Neural crest cell (in vitro differentiated cells): ENCODE measurements at regions not wholly inside any gene's neighbourhood (a gene's known extent, or its start where the extent isn't known, plus 50 kb on each side); places are given as distances from the start of the nearest gene placed in this dataset.

Source experiments
- DNase-seq: peaks from one replicate; pipeline ENCODE4 v3.0.0; 2021; ENCODE audit warnings: low read depth, mixed read lengths, low spot score
- H3K27ac Mint-ChIP-seq: one replicate; pipeline ENCODE4 v1.8.0; 2021; ENCODE audit warnings: mild to moderate bottlenecking, mixed read lengths; ENCODE audit not compliant: unreplicated experiment
- H3K27me3 Mint-ChIP-seq: 2 replicates; pipeline ENCODE4 v1.8.0; 2021; ENCODE audit warnings: low read depth, mild to moderate bottlenecking, mixed read lengths
- H3K36me3 Mint-ChIP-seq: 2 replicates; pipeline ENCODE4 v1.8.0; 2021; ENCODE audit warnings: low read depth, mild to moderate bottlenecking, mixed read lengths
- H3K4me1 Mint-ChIP-seq: 2 replicates; pipeline ENCODE4 v1.8.0; 2021; ENCODE audit warnings: mixed read lengths
- H3K4me3 Mint-ChIP-seq: one replicate; pipeline ENCODE4 v1.8.0; 2021; ENCODE audit warnings: mild to moderate bottlenecking, mixed read lengths
- H3K9me3 Mint-ChIP-seq: 2 replicates; pipeline ENCODE4 v1.8.0; 2021; ENCODE audit warnings: mixed read lengths
- CTCF ChIP-seq: fragments of 200-600 bp; sonication (generic); conservative IDR thresholded peaks from 2 replicates; pipeline ENCODE4 v1.5.0; 2021; ENCODE audit warnings: antibody characterized with exemption, mild to moderate bottlenecking

DNA sequence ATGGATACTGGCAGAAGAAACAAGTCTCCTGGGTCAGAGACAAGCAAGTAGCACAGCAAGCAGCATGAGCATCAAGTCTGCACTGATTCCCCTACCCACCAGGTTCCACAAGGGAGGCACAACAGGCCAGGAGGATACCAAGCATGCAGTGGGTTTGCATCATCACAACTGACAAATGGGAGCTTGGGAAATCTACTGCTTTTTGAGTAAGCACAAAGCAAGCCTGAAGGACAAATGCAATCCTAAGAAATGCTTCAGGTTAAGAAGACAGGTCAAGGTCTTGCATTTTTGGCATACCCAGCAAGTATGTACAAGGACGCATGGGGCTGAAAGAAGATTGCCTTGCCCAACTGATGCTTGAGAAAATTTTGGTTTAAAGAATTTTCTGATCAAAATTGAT is 279.6 kb downstream of the PDGFC start:
- H3K36me3 Mint-ChIP-seq, result no peaks in the 10 kb centered on the region
- no peak for DNase-seq
- H3K9me3 Mint-ChIP-seq, result no peaks in the 10 kb centered on the region
- no peak overlapping the region for H3K27ac Mint-ChIP-seq
- peaks cover 25% of the 10 kb centered on the region for H3K4me1 Mint-ChIP-seq
- no peaks in the 10 kb centered on the region for H3K27me3 Mint-ChIP-seq
- H3K4me3 Mint-ChIP-seq, result no peak overlapping the region
- TF ChIP-seq CTCF, result no peak

- Mint-ChIP-seq H3K9me3 (no peaks in the 10 kb centered on the region), H3K27me3 (no peaks in the 10 kb centered on the region), H3K4me3 (no peak overlapping the region), H3K27ac (no peak overlapping the region), H3K36me3 (no peaks in the 10 kb centered on the region), H3K4me1 (peaks cover 38% of the 10 kb centered on the region)
- TF ChIP-seq CTCF, result no peak
- no peak for DNase-seq
Observed at GRCh38 chr4:156690572-156690971, 281.0 kb downstream of the PDGFC start.

- Mint-ChIP-seq H3K4me1 (peaks cover 36% of the 10 kb centered on the region), H3K9me3 (peaks cover 3% of the 10 kb centered on the region), H3K27me3 (no peaks in the 10 kb centered on the region), H3K36me3 (no peaks in the 10 kb centered on the region), H3K4me3 (no peak overlapping the region), H3K27ac (no peak overlapping the region)
- DNase-seq, result no peak
- no peak for TF ChIP-seq CTCF
Observed at GRCh38 chr4:156686120-156686519, 285.5 kb downstream of the PDGFC start.

DNA sequence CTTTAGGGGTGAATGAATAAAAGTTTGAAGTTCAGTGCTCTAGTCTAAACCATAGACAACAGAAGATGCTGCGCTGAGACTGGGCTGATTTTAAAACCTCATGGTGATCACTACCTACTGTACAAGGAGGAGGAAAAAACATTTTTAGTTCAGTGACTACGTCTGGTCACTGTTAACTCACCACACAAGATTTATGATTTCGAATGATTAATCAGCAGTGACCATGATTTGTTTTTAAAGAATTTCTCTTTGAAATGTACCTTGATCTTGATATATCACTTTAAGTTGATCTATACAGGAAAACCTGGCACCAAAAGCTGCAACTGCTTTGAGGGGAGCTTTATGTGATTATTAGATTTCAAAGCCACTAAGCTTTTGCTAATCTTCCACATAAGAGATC is 286.3 kb downstream of the PDGFC start:
- Mint-ChIP-seq H3K27ac (no peak overlapping the region), H3K27me3 (no peaks in the 10 kb centered on the region), H3K4me3 (no peak overlapping the region), H3K4me1 (peaks cover 36% of the 10 kb centered on the region), H3K9me3 (peaks cover 3% of the 10 kb centered on the region), H3K36me3 (no peaks in the 10 kb centered on the region)
- TF ChIP-seq CTCF, result no peak
- no peak for DNase-seq

- Mint-ChIP-seq H3K27ac (no peak overlapping the region), H3K4me3 (no peak overlapping the region), H3K27me3 (no peaks in the 10 kb centered on the region), H3K9me3 (peaks cover 3% of the 10 kb centered on the region), H3K4me1 (peaks cover 15% of the 10 kb centered on the region), H3K36me3 (no peaks in the 10 kb centered on the region)
- TF ChIP-seq CTCF, result no peak
- no peak for DNase-seq
Observed at GRCh38 chr4:156677656-156678055, 293.9 kb downstream of the PDGFC start.

DNA sequence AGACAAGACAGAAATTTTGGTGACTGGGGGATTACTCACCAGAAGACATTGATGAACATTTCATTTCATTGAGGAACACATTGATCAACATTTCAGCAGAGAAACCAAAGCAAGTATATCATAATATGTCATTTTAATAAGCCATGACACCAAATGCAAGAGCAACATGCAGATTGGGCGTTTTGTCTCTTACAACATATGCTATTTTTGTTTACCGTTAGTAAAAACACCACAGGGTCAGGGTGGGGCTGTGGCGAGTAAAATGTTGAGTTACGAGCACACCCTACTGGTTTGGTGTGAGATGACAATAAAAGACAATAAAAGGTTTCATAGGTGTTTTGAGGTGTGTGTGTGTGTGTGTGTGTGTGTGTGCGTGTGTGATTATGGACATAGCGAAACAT is 294.5 kb downstream of the PDGFC start:
- no peaks in the 10 kb centered on the region for H3K36me3 Mint-ChIP-seq
- H3K4me3 Mint-ChIP-seq, result no peak overlapping the region
- H3K27me3 Mint-ChIP-seq, result no peaks in the 10 kb centered on the region
- no peak overlapping the region for H3K27ac Mint-ChIP-seq
- H3K9me3 Mint-ChIP-seq, result peaks cover 3% of the 10 kb centered on the region
- TF ChIP-seq CTCF, result peak; percentile 62
- DNase-seq, result no peak
- H3K4me1 Mint-ChIP-seq, result peaks cover 15% of the 10 kb centered on the region
